GM10248 (cell line): ENCODE measurements at regions not wholly inside any gene's neighbourhood (a gene's known extent, or its start where the extent isn't known, plus 50 kb on each side); places are given as distances from the start of the nearest gene placed in this dataset.
"Not testable (repeated sequence)": the region's sequence is repeated elsewhere in the genome, so short reads cannot be mapped to it uniquely, and the experiment has no call there.

Experiments used
- CTCF ChIA-PET: fragments of 300-600 bp; sonication (Branson Sonifier 250); formaldehyde crosslinking; extraction: SDS; loops from one replicate; lab custom pipeline; 2021; ENCODE audit warnings: antibody characterized with exemption; lab: Yijun Ruan, JAX
- POLR2A ChIA-PET: fragments of 350-650 bp; sonication (Branson Sonifier 250); formaldehyde crosslinking; extraction: SDS; loops from one replicate; lab custom pipeline; 2020; ENCODE audit warnings: antibody characterized with exemption; lab: Yijun Ruan, JAX
- DNase-seq: peaks from one replicate; pipeline ENCODE4 v3.0.0; 2012; ENCODE audit errors: extremely low spot score
- CTCF ChIP-seq: IDR thresholded peaks from 2 replicates; pipeline ENCODE4 v1.5.1; 2012; ENCODE audit warnings: mild to moderate bottlenecking, low read depth; ENCODE audit errors: extremely low read depth, missing control alignments, control extremely low read depth

DNA sequence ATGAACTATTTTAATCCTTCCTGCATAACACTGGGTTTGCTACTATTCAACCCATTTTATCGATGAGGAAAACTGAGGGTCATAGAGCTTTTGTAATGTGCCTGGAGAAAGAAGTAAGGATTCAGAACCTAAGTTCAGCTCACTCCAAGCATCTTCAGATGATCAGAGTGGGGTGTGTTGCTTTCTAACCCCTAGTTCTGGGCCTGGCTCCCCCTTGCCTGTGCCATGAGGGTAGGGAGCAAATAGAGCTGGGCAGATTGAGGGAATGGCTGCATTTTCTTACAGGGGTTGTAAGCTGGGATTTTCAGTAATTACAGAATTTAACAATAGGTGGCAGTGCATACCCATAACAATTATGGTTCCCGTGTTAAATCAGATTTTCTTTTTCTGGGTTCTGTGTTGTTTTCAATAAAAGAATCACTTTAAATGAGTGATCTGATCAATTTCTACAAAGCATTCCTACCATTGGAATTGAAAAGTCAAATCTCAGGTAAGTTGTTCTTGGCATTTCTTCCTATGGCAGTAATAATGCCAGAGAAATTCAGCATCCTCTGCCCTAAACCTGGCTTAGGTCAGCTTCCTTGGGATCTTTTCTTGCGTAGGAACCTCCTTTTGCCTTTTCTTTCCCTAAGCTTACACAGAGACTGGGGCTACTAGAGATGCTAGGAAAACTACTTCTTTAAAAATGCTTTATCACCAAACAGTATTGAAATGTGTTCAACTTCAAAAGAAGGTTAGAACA, 103.8 kb upstream of the IL12A start:
- POLR2A ChIA-PET = no interaction called here
- peak; percentile 56 for TF ChIP-seq CTCF
- CTCF ChIA-PET = interaction anchor here (0.8 to 17.5 kb wide), 59 partner anchors 11 to 860 kb away, joined by 3 to 394 read pairs (median 4); partner anchors contain the start of gene IL12A
- peak; percentile 58 for DNase-seq

DNA sequence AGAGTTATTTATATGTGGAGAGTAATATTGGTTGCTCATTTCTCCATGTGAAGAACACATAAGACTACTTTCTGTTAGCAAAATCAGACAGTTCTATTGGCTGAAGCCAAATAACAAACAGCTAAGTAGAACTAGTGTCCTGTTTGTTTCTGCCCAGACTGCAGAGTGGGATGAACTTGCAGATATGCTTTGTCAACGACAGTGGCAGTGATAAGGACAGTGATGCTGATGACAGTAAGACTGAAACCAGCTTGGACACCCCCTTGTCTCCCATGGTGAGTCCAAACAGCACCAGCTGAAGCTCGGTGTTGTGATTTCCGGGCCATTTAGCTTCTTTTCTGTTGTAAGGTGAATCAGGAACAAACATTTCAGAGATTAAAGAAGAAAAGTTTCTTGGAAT, 102.6 kb upstream of the IL12A start:
- ChIA-PET CTCF (interaction anchor here (0.6 to 17.5 kb wide), 29 partner anchors 12 to 600 kb away, joined by 3 to 394 read pairs (median 7); partner anchors contain the start of genes IL12A and TRIM59), POLR2A (no interaction called here)
- TF ChIP-seq CTCF = no peak
- DNase-seq = no peak

DNA sequence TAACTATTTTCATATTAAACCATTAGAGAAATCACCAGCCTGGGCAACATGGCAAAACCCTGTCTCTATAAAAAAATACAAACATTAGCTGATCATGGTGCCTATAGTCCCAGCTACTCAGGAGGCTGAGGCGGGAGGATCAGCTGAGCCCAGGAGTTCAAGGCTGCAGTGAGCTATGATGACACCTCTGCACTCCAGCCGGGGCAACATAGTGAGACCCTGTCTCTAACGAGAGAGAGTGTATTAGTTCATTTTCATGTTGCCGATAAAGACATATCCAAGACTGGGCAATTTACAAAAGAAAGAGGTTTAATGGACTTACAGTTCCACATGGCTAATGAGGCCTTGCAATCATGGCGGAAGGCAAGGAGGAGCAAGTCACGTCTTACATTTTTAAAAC, 102.1 kb upstream of the IL12A start:
- CTCF ChIA-PET = interaction anchor here (0.8 to 17.5 kb wide), 22 partner anchors 13 to 563 kb away, joined by 3 to 394 read pairs (median 13); partner anchors contain the start of genes IL12A and TRIM59
- DNase-seq, POLR2A ChIA-PET: not testable (repeated sequence)

DNA sequence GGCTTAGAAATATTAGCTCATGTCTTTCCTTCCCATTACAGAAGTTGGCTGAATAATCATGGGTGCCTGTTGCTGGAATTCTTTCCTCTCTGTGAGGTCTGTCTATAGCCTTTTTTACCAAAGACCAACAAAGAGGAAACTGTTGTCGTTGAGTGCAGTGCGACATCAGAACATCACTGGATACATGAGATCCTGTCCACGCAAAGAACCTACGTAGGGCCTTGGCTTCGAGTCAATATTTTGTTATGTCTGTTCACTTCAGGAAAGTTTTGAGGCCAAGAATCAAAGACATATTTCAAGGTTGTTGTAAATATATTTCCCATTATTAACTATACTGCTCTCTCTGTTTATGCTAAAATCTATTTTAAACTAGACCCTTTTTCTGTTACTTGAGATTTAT, 101.5 kb upstream of the IL12A start:
- DNase-seq = no peak
- CTCF ChIA-PET = interaction anchor here (1.0 to 17.5 kb wide), 14 partner anchors 13 to 562 kb away, joined by 3 to 394 read pairs (median 20); partner anchors contain the start of genes IL12A and TRIM59
- POLR2A ChIA-PET = no interaction called here
- no peak for TF ChIP-seq CTCF

DNA sequence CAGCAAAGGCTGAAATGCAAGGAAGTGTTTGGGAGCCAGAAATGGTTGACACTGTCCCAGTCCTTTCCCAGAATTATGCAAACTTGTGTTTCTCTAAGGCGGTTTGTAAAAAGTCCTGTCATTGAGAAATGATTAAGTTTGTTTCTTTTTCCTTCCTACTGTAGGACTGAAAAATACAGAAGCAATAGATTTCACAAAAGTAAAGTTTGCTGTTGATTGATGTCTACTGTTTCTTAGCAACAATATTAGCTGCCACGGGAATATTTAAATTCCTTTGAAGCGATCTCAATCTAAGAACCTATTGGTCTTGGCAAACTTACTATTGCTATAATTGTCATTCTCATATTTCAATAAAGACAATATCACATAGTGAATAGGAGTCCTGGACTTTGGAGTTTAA, 100.7 kb upstream of the IL12A start:
- TF ChIP-seq CTCF = no peak
- ChIA-PET POLR2A (no interaction called here), CTCF (interaction anchor here (1.0 to 17.5 kb wide), 6 partner anchors 12 to 267 kb away, joined by 3 to 394 read pairs (median 97); partner anchors contain the start of gene IL12A)
- DNase-seq = no peak

DNA sequence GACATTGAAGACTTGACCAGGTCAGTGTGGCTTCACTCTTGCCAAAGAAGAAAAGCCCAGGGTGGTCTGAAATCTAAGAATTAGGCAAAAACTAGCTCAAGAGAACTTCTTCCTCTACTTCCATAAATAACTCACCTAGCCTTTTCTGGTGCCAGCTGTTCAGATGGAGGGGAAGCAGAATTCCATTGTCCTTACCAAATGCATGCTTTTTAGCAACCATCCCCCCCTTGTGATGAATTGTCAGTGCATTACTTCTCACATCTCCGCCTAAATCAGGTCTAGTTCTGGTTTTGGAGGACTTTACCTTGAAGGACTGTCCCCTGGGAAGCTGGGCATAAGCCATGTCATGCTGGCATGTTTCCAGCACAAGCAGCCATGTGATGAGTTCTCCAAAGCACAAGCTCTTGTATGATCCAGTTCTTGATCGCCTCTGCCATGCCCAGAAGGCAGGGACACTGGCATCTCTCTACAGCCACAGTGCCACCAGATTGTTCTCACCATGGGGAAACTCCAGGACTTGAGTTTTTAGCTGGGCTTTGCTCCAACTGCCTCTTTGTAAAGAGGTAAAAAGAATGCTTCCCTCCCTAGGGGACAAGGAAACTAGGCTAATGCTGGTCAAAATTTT, 96.4 kb upstream of the IL12A start:
- ChIA-PET POLR2A (no interaction called here), CTCF (interaction anchor here (0.9 to 17.5 kb wide), 6 partner anchors 6 to 136 kb away, joined by 3 to 394 read pairs (median 9); partner anchors contain the start of gene IL12A)
- no peak for TF ChIP-seq CTCF
- no peak for DNase-seq

GRCh38 chr3:159892801-159893200, 95.8 kb upstream of the IL12A start:
- CTCF ChIA-PET = interaction anchor here (0.9 to 17.5 kb wide), 5 partner anchors 6 to 135 kb away, joined by 3 to 394 read pairs (median 12); partner anchors contain the start of gene IL12A
- no peak for TF ChIP-seq CTCF
- DNase-seq = no peak
- POLR2A ChIA-PET = no interaction called here
